ENCODE measurements at regions not wholly inside any gene's neighbourhood (a gene's known extent, or its start where the extent isn't known, plus 50 kb on each side); places are given as distances from the start of the nearest gene placed in this dataset.

- no TSS peak for BruUV-seq (replicated peaks)
- CTCF ChIA-PET = interaction anchor here (0.6 kb wide), 1 partner anchor 251 kb away, joined by 4 read pairs; no protein-coding TSS in a partner anchor
Measured at GRCh38 chr5:116703328-116703727, 128.7 kb upstream of the SEMA6A start.

GRCh38 chr5:116702776-116703175 is 128.2 kb upstream of the SEMA6A start:
- Histone ChIP-seq H3K79me2 (ENCODE audit: low read depth) (no peaks in the 10 kb centered on the region), H3K9me2 (ENCODE audit: insufficient read depth) (no peaks in the 10 kb centered on the region), H4K20me1 (ENCODE audit: insufficient read depth) (no peaks in the 10 kb centered on the region), H3K4me1 (replicated peaks; ENCODE audit: insufficient read depth) (no peaks in the 10 kb centered on the region), H3F3A (ENCODE audit: insufficient read depth, low read depth) (no peaks in the 10 kb centered on the region), H3K4me2 (no peak overlapping the region), H3K4me3 (no peak overlapping the region), H3K27me3 (ENCODE audit: insufficient read depth, low read depth) (peaks cover 19% of the 10 kb centered on the region), H3K27ac (no peak overlapping the region), H2AFZ (no peak overlapping the region), H3K36me3 (ENCODE audit: low read depth) (no peaks in the 10 kb centered on the region), H3K9me3 (ENCODE audit: insufficient read depth, low read depth) (no peaks in the 10 kb centered on the region)
- intact Hi-C loops (cut with micrococcal nuclease; ENCODE audit: unreplicated experiment) = no loop called here
- CTCF ChIA-PET = interaction anchor here (0.6 kb wide), 1 partner anchor 251 kb away, joined by 4 read pairs; no protein-coding TSS in a partner anchor
- POLR2A ChIA-PET (ENCODE audit: unreplicated experiment) = no interaction called here
- DNase-seq = no peak
- no TSS peak for BruUV-seq (replicated peaks)
- TF ChIP-seq EZH2 (IDR thresholded peaks at IDR 0.05; ENCODE audit: low read depth) (no peak), CTCF (conservative IDR thresholded peaks at IDR 0.05) (no peak)

More at GRCh38 chr5:116703328-116703727, 128.7 kb upstream of the SEMA6A start:
- Histone ChIP-seq H3K9me2 (ENCODE audit: insufficient read depth) (no peaks in the 10 kb centered on the region), H3K4me1 (replicated peaks; ENCODE audit: insufficient read depth) (no peaks in the 10 kb centered on the region), H3K9me3 (ENCODE audit: insufficient read depth, low read depth) (no peaks in the 10 kb centered on the region), H3K4me2 (no peak overlapping the region), H3K36me3 (ENCODE audit: low read depth) (no peaks in the 10 kb centered on the region), H3F3A (ENCODE audit: insufficient read depth, low read depth) (no peaks in the 10 kb centered on the region), H3K4me3 (no peak overlapping the region), H3K79me2 (ENCODE audit: low read depth) (no peaks in the 10 kb centered on the region), H2AFZ (no peak overlapping the region), H3K27ac (no peak overlapping the region), H3K27me3 (ENCODE audit: insufficient read depth, low read depth) (peaks cover 19% of the 10 kb centered on the region), H4K20me1 (ENCODE audit: insufficient read depth) (no peaks in the 10 kb centered on the region)
- intact Hi-C loops (cut with micrococcal nuclease; ENCODE audit: unreplicated experiment) = no loop called here
- DNase-seq = no peak
- POLR2A ChIA-PET (ENCODE audit: unreplicated experiment) = no interaction called here
- TF ChIP-seq EZH2 (IDR thresholded peaks at IDR 0.05; ENCODE audit: low read depth) (no peak), CTCF (conservative IDR thresholded peaks at IDR 0.05) (no peak)

- H3F3A ChIP-seq (ENCODE audit: insufficient read depth, low read depth) = no peaks in the 10 kb centered on the region
- H4K20me1 ChIP-seq (ENCODE audit: insufficient read depth) = no peaks in the 10 kb centered on the region
- intact Hi-C loops (cut with micrococcal nuclease; ENCODE audit: unreplicated experiment) = no loop called here
- H3K4me2 ChIP-seq = no peak overlapping the region
- DNase-seq = no peak
- H3K9me2 ChIP-seq (ENCODE audit: insufficient read depth) = no peaks in the 10 kb centered on the region
- BruUV-seq (replicated peaks) = no TSS peak
- TF ChIP-seq CTCF (conservative IDR thresholded peaks at IDR 0.05) (no peak), EZH2 (IDR thresholded peaks at IDR 0.05; ENCODE audit: low read depth) (no peak)
- H3K27me3 ChIP-seq (ENCODE audit: insufficient read depth, low read depth) = peaks cover 46% of the 10 kb centered on the region
- H3K79me2 ChIP-seq (ENCODE audit: low read depth) = no peaks in the 10 kb centered on the region
- H2AFZ ChIP-seq = no peak overlapping the region
- H3K9me3 ChIP-seq (ENCODE audit: insufficient read depth, low read depth) = no peaks in the 10 kb centered on the region
- no peak overlapping the region for H3K4me3 ChIP-seq
- ChIA-PET POLR2A (ENCODE audit: unreplicated experiment) (no interaction called here), CTCF (no interaction called here)
- no peak overlapping the region for H3K27ac ChIP-seq
- no peaks in the 10 kb centered on the region for H3K4me1 ChIP-seq (replicated peaks; ENCODE audit: insufficient read depth)
- no peaks in the 10 kb centered on the region for H3K36me3 ChIP-seq (ENCODE audit: low read depth)
Measured at GRCh38 chr5:116699332-116699731, 124.7 kb upstream of the SEMA6A start.
